Astrocyte (in vitro differentiated cells and primary cell): ENCODE measurements at regions not wholly inside any gene's neighbourhood (a gene's known extent, or its start where the extent isn't known, plus 50 kb on each side); places are given as distances from the start of the nearest gene placed in this dataset.
"Not testable (repeated sequence)": the region's sequence is repeated elsewhere in the genome, so short reads cannot be mapped to it uniquely, and the experiment has no call there.

Source experiments
- DNase-seq: peaks from one replicate; pipeline ENCODE4 v3.0.0-alpha.2; 2010; ENCODE audit warnings: low read depth
- FAIRE-seq: peaks from 2 replicates; lab custom pipeline; 2011; peaks lifted over from hg19 to GRCh38; lab: Jason Lieb, UNC
- H2AFZ ChIP-seq: 2 replicates; pipeline ENCODE4 v1.6.0; 2012; ENCODE audit warnings: low read depth, low read length, inconsistent platforms
- H3K27ac ChIP-seq: 2 replicates; pipeline ENCODE4 v1.5.1; 2011; ENCODE audit warnings: low read depth, low read length, inconsistent platforms
- H3K27me3 ChIP-seq: 2 replicates; pipeline ENCODE4 v1.6.0; 2011; ENCODE audit warnings: low read length, inconsistent platforms; ENCODE audit not compliant: insufficient read depth
- H3K36me3 ChIP-seq: 2 replicates; pipeline ENCODE4 v1.5.1; 2011; ENCODE audit warnings: low read length, inconsistent platforms; ENCODE audit not compliant: insufficient read depth
- H3K4me1 ChIP-seq: 2 replicates; pipeline ENCODE4 v1.5.1; 2011; ENCODE audit warnings: low read length, inconsistent platforms; ENCODE audit not compliant: insufficient read depth
- H3K4me2 ChIP-seq: 2 replicates; pipeline ENCODE4 v1.6.0; 2012; ENCODE audit warnings: low read length, inconsistent platforms
- H3K4me3 ChIP-seq: 2 replicates; pipeline ENCODE4 v1.5.1; 2011; ENCODE audit warnings: low read depth, mild to moderate bottlenecking, low read length, inconsistent platforms; ENCODE audit not compliant: insufficient read depth
- H3K79me2 ChIP-seq: 2 replicates; pipeline ENCODE4 v1.6.0; 2012; ENCODE audit warnings: mild to moderate bottlenecking, low read length, inconsistent platforms; ENCODE audit not compliant: insufficient read depth
- H3K9ac ChIP-seq: 2 replicates; pipeline ENCODE4 v1.6.0; 2012; ENCODE audit warnings: mild to moderate bottlenecking, low read length, inconsistent platforms
- H3K9me3 ChIP-seq: 2 replicates; pipeline ENCODE4 v1.5.1; 2012; ENCODE audit warnings: low read depth, mild to moderate bottlenecking, low read length, inconsistent platforms; ENCODE audit not compliant: insufficient read depth
- H4K20me1 ChIP-seq: 2 replicates; pipeline ENCODE4 v1.6.0; 2012; ENCODE audit warnings: low read length, inconsistent platforms; ENCODE audit not compliant: insufficient read depth
- H3K27ac Mint-ChIP-seq: one replicate; pipeline ENCODE4 v1.8.0; 2021; ENCODE audit warnings: mild to moderate bottlenecking, mixed read lengths; ENCODE audit not compliant: unreplicated experiment
- H3K27me3 Mint-ChIP-seq: one replicate; pipeline ENCODE4 v1.8.0; 2021; ENCODE audit warnings: low read depth, mixed read lengths; ENCODE audit not compliant: unreplicated experiment
- H3K36me3 Mint-ChIP-seq: one replicate; pipeline ENCODE4 v1.8.0; 2021; ENCODE audit warnings: low read depth, mixed read lengths; ENCODE audit not compliant: unreplicated experiment
- H3K4me1 Mint-ChIP-seq: one replicate; pipeline ENCODE4 v1.8.0; 2021; ENCODE audit warnings: low read depth, mixed read lengths; ENCODE audit not compliant: unreplicated experiment
- H3K4me3 Mint-ChIP-seq: one replicate; pipeline ENCODE4 v1.8.0; 2021; ENCODE audit warnings: mild to moderate bottlenecking, moderate library complexity, mixed read lengths; ENCODE audit not compliant: unreplicated experiment
- H3K9me3 Mint-ChIP-seq: one replicate; pipeline ENCODE4 v1.8.0; 2021; ENCODE audit warnings: mild to moderate bottlenecking, mixed read lengths; ENCODE audit not compliant: unreplicated experiment
- EZH2 ChIP-seq: IDR thresholded peaks from 2 replicates; pipeline ENCODE4 v1.6.1; 2012; ENCODE audit warnings: mild to moderate bottlenecking, low read length, inconsistent platforms; ENCODE audit not compliant: insufficient read depth
- TF ChIP-seq, protein P1 (sequence below): IDR thresholded peaks from 2 replicates; pipeline ENCODE4 v1.5.1; 2011; ENCODE audit warnings: low read depth, mild to moderate bottlenecking, inconsistent platforms, low read length, moderate library complexity; ENCODE audit not compliant: insufficient read depth

GRCh38 chrX:152044383-152044782 lies 69.9 kb upstream of the GABRE start:
- Histone ChIP-seq H3K9me3 (no peaks in the 10 kb centered on the region), H3K4me3 (no peak overlapping the region), H3K27ac (no peak overlapping the region), H3K27me3 (no peaks in the 10 kb centered on the region), H2AFZ (no peak overlapping the region), H3K4me1 (no peaks in the 10 kb centered on the region), H3K79me2 (no peaks in the 10 kb centered on the region), H3K36me3 (no peaks in the 10 kb centered on the region), H3K9ac (no peak overlapping the region), H3K4me2 (no peak overlapping the region), H4K20me1 (no peaks in the 10 kb centered on the region)
- no peak for TF ChIP-seq EZH2
- TF ChIP-seq, protein P1, sequence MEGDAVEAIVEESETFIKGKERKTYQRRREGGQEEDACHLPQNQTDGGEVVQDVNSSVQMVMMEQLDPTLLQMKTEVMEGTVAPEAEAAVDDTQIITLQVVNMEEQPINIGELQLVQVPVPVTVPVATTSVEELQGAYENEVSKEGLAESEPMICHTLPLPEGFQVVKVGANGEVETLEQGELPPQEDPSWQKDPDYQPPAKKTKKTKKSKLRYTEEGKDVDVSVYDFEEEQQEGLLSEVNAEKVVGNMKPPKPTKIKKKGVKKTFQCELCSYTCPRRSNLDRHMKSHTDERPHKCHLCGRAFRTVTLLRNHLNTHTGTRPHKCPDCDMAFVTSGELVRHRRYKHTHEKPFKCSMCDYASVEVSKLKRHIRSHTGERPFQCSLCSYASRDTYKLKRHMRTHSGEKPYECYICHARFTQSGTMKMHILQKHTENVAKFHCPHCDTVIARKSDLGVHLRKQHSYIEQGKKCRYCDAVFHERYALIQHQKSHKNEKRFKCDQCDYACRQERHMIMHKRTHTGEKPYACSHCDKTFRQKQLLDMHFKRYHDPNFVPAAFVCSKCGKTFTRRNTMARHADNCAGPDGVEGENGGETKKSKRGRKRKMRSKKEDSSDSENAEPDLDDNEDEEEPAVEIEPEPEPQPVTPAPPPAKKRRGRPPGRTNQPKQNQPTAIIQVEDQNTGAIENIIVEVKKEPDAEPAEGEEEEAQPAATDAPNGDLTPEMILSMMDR = no peak
- no peaks in the 10 kb centered on the region for H3K9me3 Mint-ChIP-seq
- no peaks in the 10 kb centered on the region for H3K36me3 Mint-ChIP-seq
- no peak overlapping the region for H3K27ac Mint-ChIP-seq
- FAIRE-seq = peak; percentile 76
- DNase-seq = no peak
- H3K4me1 Mint-ChIP-seq = no peaks in the 10 kb centered on the region
- no peaks in the 10 kb centered on the region for H3K27me3 Mint-ChIP-seq
- H3K4me3 Mint-ChIP-seq = no peak overlapping the region

DNA sequence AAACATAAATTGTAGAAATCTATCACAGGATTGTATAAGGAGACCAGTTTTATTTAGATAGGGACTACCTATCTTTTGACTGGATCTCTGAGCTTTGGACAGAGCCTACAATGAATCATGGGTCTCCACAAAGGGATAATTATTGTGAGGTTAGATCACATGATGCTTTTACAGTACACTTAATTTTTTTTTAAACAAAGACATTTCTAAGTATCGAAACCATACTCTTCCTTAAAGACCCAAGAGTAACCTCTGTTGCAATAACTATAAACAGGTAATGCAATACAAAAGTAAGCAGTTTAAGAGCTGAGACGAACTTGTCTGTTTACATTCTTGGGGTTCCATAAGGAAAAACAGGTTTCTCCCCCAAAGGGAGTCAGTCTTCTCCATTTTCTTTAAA lies 64.3 kb upstream of the GABRE start:
- H3K9me3 ChIP-seq = no peaks in the 10 kb centered on the region
- H3K9ac ChIP-seq = no peak overlapping the region
- no peak for FAIRE-seq
- H2AFZ ChIP-seq = no peak overlapping the region
- H3K4me3 ChIP-seq = no peak overlapping the region
- H3K79me2 ChIP-seq = no peaks in the 10 kb centered on the region
- TF ChIP-seq, protein P1 = no peak
- TF ChIP-seq EZH2 = no peak
- DNase-seq = no peak
- Mint-ChIP-seq H3K27ac (no peak overlapping the region), H3K9me3 (peaks cover 2% of the 10 kb centered on the region), H3K27me3 (no peaks in the 10 kb centered on the region), H3K4me3 (no peak overlapping the region), H3K36me3 (no peaks in the 10 kb centered on the region), H3K4me1 (no peaks in the 10 kb centered on the region)
- no peak overlapping the region for H3K4me2 ChIP-seq
- H3K27ac ChIP-seq = no peak overlapping the region
- H4K20me1 ChIP-seq = no peaks in the 10 kb centered on the region
- H3K36me3 ChIP-seq = no peaks in the 10 kb centered on the region
- no peaks in the 10 kb centered on the region for H3K4me1 ChIP-seq
- H3K27me3 ChIP-seq = no peaks in the 10 kb centered on the region

GRCh38 chrX:152037183-152037582 lies 62.7 kb upstream of the GABRE start:
- DNase-seq (no peak), FAIRE-seq (no peak)
- Histone ChIP-seq H3K9ac (no peak overlapping the region), H2AFZ (no peak overlapping the region), H3K27me3 (no peaks in the 10 kb centered on the region), H3K4me3 (no peak overlapping the region), H3K27ac (no peak overlapping the region), H3K4me2 (no peak overlapping the region), H3K36me3 (no peaks in the 10 kb centered on the region), H3K9me3 (no peaks in the 10 kb centered on the region), H3K79me2 (no peaks in the 10 kb centered on the region), H3K4me1 (no peaks in the 10 kb centered on the region), H4K20me1 (no peaks in the 10 kb centered on the region)
- Mint-ChIP-seq H3K4me1 (no peaks in the 10 kb centered on the region), H3K27me3 (no peaks in the 10 kb centered on the region), H3K36me3 (no peaks in the 10 kb centered on the region), H3K27ac (no peak overlapping the region), H3K9me3 (peaks cover 2% of the 10 kb centered on the region), H3K4me3 (no peak overlapping the region)
- TF ChIP-seq, protein P1 = no peak
- TF ChIP-seq EZH2 = no peak

GRCh38 chrX:152031346-152031745 lies 56.9 kb upstream of the GABRE start:
- not testable (repeated sequence) for H2AFZ ChIP-seq, H3K27me3 Mint-ChIP-seq, H3K4me3 ChIP-seq, H3K27ac Mint-ChIP-seq, FAIRE-seq, H3K36me3 Mint-ChIP-seq, H3K4me1 Mint-ChIP-seq, H3K4me3 Mint-ChIP-seq, H3K9me3 ChIP-seq, DNase-seq, H3K79me2 ChIP-seq, H3K27me3 ChIP-seq, H3K4me1 ChIP-seq, H3K27ac ChIP-seq, H3K9ac ChIP-seq, H3K9me3 Mint-ChIP-seq, H3K4me2 ChIP-seq, H3K36me3 ChIP-seq, H4K20me1 ChIP-seq
